Glutamatergic neuron (in vitro differentiated cells): ENCODE measurements at regions not wholly inside any gene's neighbourhood (a gene's known extent, or its start where the extent isn't known, plus 50 kb on each side); places are given as distances from the start of the nearest gene placed in this dataset.

Source experiments
- DNase-seq: peaks from one replicate; pipeline ENCODE4 v3.0.0; 2022
- H3K27ac Mint-ChIP-seq: one replicate; pipeline ENCODE4 v1.8.0; 2020; ENCODE audit warnings: mild to moderate bottlenecking, mixed read lengths, inconsistent platforms; ENCODE audit not compliant: unreplicated experiment
- H3K27me3 Mint-ChIP-seq: one replicate; pipeline ENCODE4 v1.8.0; 2020; ENCODE audit warnings: mild to moderate bottlenecking, moderate library complexity, mixed read lengths, inconsistent platforms; ENCODE audit not compliant: unreplicated experiment
- H3K36me3 Mint-ChIP-seq: one replicate; pipeline ENCODE4 v1.8.0; 2020; ENCODE audit warnings: mild to moderate bottlenecking, mixed read lengths, inconsistent platforms; ENCODE audit not compliant: unreplicated experiment
- H3K4me1 Mint-ChIP-seq: one replicate; pipeline ENCODE4 v1.8.0; 2020; ENCODE audit warnings: mild to moderate bottlenecking, low read depth, mixed read lengths, inconsistent platforms; ENCODE audit not compliant: unreplicated experiment
- H3K4me3 Mint-ChIP-seq: one replicate; pipeline ENCODE4 v1.8.0; 2020; ENCODE audit warnings: mild to moderate bottlenecking, mixed read lengths, inconsistent platforms; ENCODE audit not compliant: unreplicated experiment
- H3K9me3 Mint-ChIP-seq: one replicate; pipeline ENCODE4 v1.8.0; 2020; ENCODE audit warnings: mild to moderate bottlenecking, moderate library complexity, mixed read lengths, inconsistent platforms; ENCODE audit not compliant: unreplicated experiment
- TF ChIP-seq, protein P1 (sequence below): fragments of 200-600 bp; sonication (generic); IDR thresholded peaks from one replicate; pipeline ENCODE4 v1.5.0; 2021; ENCODE audit not compliant: partially characterized antibody, unreplicated experiment

DNA sequence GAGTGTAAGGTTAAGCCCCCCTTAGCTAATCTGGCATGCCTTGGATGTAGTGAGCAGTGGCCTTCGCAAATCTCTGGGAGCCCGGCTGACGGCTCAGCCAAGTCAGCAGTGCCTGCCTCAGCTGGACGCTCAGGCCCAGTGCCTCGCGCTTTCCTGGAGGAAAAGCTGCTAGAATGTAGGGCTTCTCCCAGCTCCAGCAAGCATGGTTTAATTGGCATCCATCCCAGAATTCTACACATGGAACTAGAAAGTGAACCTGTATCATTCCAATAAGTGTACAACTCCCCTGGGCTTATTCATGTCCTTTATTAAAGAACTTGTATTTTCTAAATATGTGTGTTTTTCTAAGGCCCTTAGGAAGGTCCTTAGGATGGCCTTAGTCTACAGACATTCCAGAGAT is 287.8 kb upstream of the SHH start:
- Mint-ChIP-seq H3K4me1 (no peaks in the 10 kb centered on the region), H3K27ac (no peak overlapping the region), H3K4me3 (no peak overlapping the region), H3K9me3 (no peaks in the 10 kb centered on the region), H3K27me3 (no peaks in the 10 kb centered on the region), H3K36me3 (no peaks in the 10 kb centered on the region)
- no peak for DNase-seq
- TF ChIP-seq, protein P1, sequence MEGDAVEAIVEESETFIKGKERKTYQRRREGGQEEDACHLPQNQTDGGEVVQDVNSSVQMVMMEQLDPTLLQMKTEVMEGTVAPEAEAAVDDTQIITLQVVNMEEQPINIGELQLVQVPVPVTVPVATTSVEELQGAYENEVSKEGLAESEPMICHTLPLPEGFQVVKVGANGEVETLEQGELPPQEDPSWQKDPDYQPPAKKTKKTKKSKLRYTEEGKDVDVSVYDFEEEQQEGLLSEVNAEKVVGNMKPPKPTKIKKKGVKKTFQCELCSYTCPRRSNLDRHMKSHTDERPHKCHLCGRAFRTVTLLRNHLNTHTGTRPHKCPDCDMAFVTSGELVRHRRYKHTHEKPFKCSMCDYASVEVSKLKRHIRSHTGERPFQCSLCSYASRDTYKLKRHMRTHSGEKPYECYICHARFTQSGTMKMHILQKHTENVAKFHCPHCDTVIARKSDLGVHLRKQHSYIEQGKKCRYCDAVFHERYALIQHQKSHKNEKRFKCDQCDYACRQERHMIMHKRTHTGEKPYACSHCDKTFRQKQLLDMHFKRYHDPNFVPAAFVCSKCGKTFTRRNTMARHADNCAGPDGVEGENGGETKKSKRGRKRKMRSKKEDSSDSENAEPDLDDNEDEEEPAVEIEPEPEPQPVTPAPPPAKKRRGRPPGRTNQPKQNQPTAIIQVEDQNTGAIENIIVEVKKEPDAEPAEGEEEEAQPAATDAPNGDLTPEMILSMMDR: no peak

DNA sequence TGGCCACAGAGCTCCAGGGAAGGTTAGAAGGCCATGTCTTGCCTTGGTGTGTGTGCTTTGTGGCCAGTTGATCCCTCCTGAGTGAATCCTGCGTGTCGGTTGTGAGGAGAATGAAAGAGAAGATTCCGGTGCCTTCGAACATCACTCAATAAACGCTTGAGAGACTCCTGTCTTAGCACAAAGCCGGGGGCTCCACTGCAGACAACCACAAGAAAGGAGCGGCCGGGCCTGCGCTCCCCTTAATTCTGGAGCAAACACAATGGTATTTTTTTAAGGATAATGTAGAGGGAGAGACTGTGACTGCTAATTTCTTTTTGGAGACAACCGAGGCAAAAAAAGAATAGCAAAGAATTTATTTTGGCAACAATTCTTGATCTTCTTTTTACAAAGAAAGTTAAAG is 286.8 kb upstream of the SHH start:
- TF ChIP-seq, protein P1: no peak
- Mint-ChIP-seq H3K9me3 (no peaks in the 10 kb centered on the region), H3K27ac (no peak overlapping the region), H3K4me1 (no peaks in the 10 kb centered on the region), H3K4me3 (no peak overlapping the region), H3K36me3 (no peaks in the 10 kb centered on the region), H3K27me3 (peaks cover 2% of the 10 kb centered on the region)
- no peak for DNase-seq

DNA sequence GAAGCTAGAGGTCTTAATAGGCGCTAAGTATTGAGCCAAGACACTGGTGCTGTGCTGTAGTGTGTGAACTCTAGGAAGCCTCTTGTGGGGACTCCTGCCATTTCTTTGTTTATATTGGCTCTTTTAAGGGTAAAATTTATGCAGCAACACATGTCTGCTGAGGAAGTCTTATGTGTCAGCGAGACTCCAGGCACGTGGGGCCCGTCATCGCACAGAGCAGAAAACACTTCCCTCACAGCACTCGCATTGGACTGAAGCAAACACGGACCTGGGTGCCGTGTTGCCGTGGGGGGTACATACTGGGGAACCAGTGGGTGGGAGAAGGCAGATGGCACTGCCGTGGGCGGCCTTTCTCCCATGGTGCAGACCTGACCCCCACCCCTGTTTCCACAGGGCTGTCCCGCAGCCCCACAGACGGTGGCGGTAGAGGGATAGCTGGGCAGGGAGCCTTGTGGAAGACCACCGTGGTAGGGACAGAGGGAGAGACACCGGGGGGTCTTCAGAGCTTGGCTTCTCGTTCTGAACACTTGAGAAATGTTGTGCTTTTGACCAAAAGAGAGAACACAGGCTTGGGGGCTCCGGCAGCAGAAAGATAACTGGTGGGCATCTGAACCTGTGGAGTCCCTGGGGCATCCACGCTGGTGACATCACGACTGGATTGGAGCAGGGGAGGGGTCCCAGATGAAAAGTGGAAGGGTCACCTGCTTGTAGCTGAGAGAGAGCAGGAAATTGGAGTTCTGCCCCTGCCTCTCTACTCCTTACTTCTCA is 284.7 kb upstream of the SHH start:
- Mint-ChIP-seq H3K4me1 (no peaks in the 10 kb centered on the region), H3K36me3 (no peaks in the 10 kb centered on the region), H3K27ac (no peak overlapping the region), H3K9me3 (no peaks in the 10 kb centered on the region), H3K27me3 (peaks cover 2% of the 10 kb centered on the region), H3K4me3 (no peak overlapping the region)
- TF ChIP-seq, protein P1: no peak
- no peak for DNase-seq

DNA sequence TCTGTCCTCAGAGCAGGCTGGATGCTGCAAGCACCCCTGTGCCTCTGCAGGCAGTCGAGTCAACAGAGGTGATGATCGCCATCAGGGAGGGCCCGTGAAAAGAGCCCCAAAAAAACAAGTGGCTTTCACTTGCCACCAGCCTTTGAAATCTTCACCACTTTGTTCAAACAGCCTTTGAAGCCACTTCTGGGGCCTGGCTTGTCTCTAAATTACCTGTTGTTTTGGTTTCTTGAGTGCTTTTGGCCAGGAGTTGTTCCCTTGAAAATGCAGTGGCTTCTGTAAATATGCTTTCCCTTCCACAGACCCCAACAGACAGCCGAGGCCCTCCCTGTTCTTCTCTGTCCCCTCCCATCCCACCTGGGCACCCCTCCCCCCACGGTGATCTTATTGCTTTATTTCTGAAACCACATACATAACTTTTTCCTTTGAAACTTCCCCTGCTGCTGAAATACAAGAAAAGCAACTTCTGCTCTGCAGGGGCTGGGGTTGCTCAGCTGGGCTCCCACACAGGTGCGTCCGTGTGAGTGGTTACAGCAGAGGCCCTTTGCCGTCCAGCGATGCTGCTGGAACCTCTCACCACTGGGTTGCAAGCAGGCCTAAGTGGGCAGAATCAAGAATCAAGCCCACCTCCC is 283.8 kb upstream of the SHH start:
- H3K27me3 Mint-ChIP-seq: peaks cover 2% of the 10 kb centered on the region
- TF ChIP-seq, protein P1: no peak
- H3K4me1 Mint-ChIP-seq: no peaks in the 10 kb centered on the region
- no peak overlapping the region for H3K4me3 Mint-ChIP-seq
- H3K27ac Mint-ChIP-seq: no peak overlapping the region
- no peak for DNase-seq
- H3K36me3 Mint-ChIP-seq: no peaks in the 10 kb centered on the region
- H3K9me3 Mint-ChIP-seq: no peaks in the 10 kb centered on the region
